Astrocyte of the hippocampus (primary cell): ENCODE measurements at regions not wholly inside any gene's neighbourhood (a gene's known extent, or its start where the extent isn't known, plus 50 kb on each side); places are given as distances from the start of the nearest gene placed in this dataset.

ENCODE experiments used
- DNase-seq: peaks from one replicate; pipeline ENCODE4 v3.0.0; 2011; ENCODE audit warnings: low read depth, low spot score

DNA sequence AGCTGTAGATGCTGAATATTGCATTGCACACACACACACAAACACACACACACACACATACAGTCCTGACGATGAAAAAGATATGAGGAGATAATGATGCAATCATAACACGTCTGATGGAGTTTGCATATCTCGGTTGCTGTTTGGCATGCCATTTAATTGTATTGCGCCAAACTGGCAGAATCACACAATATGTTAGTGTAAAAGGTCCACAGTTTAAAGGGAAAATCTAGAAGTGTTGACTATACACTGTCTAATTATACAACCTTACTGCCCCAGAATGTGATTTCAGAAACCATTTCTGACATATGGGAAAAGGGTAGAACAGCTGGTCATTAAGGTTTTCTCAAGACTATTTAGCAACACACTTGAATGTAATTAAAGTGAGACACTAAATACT is 123.7 kb upstream of the PROX1 start:
- DNase-seq = no peak

DNA sequence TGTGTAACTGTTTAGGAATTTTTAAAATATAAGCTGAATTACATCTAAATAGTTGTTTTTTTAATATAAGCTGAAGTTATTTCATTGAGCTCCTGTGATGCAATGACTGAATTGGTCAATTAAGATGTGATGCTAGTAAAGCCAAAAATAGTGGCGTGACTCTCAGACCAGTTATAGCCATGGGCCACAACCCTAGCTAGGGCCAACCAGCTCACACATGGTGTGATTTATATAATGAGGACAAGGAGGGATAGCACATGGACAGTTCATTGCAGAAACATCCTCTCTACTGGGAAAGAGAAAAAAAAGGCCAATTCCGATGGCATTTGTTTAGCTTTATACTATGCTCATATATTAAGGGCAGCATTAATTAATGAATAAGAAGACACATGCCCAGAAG is 119.3 kb upstream of the PROX1 start:
- DNase-seq = no peak

DNA sequence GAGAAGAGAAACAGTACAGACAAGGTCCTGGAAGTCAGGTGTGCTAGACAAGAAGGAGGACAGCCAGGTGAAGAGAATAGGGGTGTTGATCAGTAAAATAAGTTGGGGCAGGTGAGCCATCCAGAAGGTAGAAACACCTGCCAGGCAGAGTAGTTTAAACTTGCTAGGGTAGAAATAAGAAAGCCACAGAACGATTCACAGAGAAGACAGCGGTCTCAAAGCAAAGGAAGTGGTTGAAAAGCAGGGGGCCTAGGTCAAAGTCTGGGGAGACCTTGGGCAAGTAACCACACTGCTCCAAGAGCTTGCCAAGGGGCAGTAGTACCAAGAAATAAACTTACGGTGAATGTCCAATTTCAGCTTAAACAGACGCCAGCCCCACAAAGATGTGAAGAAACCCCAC is 116.6 kb upstream of the PROX1 start:
- DNase-seq = no peak

DNA sequence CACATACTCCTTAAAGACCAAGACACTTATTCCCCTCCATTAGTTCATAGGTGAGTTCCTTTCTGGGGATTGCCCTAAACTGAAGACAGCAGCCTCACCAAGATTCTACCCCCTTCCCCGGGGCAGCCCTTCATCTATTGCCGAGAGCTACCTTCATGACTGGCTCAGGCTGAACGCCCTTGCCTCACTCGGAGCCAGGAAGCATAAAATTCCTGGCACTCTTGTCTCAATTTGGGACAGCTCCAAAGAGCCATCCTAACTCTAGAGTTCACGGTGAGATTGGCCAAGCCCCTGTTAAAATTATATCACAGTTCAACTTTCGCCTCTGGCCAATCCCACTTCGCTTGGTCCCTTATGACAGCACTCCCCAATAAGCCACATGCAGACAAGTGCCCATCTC is 113.0 kb upstream of the PROX1 start:
- no peak for DNase-seq

DNA sequence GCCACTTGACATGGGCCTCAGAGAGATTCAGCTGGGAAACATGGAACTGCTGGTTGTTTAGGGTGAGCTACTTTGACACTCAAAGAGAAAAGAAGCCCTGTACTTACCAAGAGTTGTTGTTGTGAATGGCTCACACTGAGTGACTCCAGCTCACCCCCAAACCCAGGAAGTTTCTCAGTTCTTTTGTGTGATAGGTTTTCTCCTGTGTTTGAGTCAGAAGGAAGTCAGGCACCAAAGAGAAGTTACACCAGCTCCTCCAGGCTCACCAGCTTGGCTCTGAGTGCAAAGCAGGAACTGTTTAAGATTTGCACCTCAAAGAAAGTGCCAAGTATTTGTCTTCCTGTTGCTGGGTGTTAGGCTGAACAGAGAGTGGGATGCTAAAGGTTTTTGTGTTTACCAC is 111.2 kb upstream of the PROX1 start:
- no peak for DNase-seq

DNA sequence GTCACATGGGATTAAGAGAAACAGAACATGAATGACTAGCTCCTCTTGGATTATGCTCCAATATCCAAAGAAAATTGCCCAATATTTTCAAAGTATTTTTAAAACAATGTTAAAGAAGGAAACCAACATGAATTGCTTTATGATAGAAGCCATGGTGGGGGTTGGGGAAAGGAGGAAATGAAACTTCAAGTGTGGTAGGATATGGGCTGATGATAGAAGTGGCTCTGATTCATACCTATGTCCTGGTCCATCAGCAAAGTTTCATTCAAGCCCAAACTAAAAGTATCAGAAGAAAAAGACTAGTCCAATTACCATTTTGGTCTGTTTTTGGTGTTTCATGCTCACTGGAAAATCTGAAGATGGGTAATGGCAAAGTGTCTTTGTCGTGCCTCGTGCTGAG is 104.2 kb upstream of the PROX1 start:
- no peak for DNase-seq

DNA sequence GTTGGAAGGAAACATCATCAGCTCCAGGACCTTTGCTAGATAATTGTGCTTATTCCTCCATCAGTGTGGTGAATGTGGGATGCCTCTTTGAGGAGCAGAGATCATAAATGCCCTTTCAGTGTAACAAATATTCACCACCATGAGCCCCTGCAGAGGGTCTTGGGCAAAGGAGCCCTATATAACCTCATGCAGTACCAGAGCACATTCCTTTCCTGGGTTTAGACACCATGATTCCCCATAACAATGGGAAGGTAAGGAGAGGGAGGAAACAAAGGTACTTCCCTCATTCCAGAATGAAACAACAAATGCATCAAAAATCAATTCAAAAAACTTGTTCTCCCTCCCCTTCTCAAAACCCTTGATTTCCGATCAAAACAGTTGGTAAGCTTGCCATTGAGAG is 103.4 kb upstream of the PROX1 start:
- DNase-seq = no peak

DNA sequence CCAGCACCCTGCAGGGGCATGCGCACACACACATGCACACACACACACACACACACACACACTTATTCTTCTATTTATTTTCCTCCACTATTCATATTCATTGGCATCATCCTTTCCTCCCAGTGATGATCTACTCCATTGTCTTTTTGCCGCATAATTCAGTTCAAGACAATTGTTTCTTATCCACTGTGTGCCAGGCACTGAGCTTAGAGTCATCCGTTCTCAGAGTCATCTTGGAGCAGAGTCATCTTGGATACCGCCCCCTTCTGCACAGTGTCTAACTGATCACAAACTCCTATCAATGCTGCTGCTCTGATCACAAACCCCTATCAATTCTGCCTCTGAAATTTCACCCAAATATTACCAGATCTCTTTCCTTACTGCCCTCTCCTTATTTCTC is 102.8 kb upstream of the PROX1 start:
- DNase-seq = no peak

DNA sequence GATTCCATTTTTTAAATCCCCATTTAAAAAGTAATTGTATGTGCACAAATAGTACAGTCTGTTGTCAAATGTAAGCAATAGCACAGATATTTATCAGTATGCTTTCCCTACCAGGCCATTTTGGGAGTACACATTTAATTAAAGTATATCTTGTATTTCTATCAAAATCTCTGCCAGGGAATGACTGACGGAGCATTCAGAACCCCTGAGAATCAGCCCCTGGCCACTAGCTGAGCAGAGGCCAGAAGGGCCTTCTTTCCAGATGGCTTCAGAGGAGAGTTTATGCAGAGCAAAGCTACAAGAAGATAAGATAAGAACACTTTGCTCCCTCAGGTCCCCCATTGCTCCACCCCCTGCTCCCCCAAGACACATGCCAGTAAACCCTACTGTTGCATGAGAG is 99.9 kb upstream of the PROX1 start:
- DNase-seq = no peak

DNA sequence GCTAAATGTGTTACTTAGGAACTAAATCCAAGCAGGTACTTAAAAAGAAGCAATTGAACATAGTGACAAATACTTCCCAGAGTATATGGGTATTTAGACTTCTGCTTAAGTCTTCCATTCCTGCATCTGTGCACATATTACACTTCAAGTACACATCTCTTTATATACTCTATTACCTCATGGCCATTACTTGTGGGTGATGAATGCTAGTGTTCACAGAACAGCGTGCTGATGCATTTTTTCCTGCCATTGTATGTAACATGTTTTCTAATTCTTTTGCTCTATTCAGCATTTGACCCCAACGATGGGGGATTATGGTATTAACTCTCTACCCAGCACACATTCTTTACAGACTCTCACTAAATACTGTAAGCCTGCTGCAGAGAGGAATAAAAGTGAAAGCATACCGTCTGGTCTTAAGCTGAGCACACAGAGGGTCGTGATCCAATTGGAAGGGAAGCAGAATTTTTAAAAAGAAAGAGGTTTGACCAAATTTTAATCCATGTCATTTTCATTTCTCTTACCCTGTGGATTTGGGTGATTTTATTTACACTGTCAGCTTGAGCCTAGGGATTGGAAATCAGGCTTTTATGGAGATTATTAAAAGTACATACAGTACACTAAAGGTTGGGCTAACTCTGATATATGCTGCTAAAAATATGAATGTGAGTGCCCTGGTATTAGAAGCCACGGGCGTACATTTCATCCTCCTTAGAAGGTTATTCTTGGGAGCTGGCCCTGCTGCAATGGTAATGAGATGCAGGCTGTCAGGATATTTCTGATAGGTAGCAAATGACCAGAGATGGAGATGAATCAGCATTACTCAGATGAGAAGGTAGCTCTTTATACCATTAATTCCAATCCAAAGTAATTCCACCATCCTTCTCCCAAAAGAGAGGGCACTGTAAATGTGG is 95.5 kb upstream of the PROX1 start:
- DNase-seq = no peak

DNA sequence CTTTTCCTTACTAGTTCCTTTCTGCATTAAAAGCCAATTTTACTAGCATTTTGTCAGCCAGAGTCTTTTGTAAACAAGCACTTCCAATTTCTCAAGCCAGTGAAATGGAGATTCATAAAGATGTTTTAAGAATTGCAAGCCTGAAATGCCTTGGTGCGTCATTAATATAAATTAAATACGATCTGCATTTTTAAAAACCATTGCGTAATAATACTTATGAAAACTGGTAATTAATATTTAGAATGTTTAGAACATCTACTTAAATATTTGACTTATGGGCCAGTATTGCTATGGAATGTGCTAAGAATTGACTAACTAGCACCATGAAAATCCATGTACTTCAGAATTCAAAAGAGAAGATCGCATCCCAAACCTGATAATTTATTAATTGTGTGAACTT is 89.1 kb upstream of the PROX1 start:
- no peak for DNase-seq

DNA sequence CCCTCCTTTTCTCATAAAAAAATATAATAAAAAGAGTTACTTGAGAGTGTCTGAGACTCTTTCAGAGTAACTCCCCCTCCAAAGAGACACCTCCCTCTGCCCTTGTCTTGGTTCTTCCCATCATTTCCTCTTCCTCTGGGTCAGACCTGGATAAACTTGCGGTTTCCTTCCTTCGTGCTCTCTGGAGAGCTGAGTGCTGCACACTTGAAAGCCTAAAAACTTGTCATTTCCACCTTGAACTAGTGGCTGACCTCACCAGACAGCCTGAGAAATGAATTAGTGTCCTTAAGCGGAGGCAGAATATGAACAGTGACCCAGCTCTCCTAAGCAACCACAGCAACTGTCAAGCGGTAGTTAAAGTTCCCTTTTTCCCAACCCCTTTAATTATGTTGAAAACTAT is 88.4 kb upstream of the PROX1 start:
- no peak for DNase-seq

DNA sequence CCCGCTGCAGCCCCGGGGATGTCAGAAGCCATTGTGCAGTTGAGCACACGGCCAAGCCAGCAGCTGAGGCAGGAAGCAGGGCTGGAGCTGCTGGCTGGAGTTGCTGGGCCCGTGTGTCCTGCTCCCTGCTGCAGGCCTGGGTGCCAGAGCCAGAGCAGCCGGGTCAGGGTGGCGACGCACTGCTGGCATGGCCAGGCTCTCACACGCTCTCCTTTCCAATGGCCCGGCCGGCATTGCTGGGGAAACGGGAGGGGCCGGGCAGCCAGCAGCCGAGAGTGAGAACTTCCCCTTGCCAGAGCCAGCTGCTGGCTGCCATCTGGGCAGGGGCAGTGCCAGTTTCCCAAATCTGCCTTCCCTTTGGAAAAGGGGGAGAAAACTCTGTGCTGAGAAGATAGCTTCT is 82.4 kb upstream of the PROX1 start:
- DNase-seq = no peak

DNA sequence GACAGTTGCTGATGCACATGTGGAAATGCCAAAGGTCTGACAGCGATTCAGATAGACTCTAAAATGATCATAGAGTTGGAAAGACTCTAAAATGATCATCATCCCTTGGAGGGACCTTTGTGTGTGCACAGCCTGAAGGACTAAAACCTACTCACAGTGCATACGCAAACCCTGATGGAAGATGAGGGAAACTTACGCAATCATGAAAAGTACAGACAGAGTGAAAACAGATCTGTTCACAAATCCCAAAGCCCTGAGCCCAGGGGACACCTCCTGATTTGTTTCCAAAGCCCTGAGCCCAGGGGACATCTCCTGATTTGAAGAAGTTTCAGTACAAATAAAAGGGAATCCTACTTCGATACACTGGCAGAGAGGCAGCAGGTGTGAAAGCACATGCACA is 79.3 kb upstream of the PROX1 start:
- DNase-seq = no peak

DNA sequence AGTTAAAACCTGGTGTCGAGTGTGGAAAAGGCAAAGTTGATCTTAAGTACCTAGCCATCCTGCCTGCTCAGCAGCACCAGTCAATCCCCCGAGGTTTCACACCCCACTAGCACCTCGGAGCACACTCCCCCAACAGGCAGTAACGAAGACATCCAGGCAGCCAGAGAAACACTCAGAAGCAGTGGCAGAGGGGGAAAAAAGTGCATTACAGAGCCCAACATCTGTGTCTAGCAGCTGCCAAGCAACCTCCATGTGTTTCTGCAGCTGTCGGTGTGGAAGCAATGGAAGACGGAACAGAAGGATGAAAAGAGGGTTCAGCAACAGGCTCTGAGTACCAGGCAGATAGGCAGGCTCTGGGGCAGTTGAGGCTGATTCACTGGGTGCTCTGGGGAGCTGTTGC is 73.4 kb upstream of the PROX1 start:
- no peak for DNase-seq

DNA sequence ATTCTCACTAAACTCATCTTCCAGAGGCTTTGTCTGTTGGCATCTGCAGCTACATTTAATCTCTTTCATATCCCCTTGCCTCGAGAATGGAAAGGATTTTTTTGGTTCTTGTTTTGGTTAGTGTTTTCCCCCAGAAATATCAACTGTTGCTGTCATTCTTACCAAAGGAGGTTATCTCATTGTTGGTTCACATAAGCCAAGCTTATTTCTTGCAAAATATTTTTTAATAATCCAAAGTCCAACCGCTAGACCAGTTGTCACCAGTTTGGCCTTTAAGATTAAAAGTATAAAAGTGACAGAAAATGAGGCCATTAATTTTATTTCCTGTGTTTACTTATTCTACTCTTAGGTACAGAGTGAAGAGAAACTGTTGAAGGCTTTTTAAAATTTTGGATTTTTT is 66.5 kb upstream of the PROX1 start:
- DNase-seq = no peak

DNA sequence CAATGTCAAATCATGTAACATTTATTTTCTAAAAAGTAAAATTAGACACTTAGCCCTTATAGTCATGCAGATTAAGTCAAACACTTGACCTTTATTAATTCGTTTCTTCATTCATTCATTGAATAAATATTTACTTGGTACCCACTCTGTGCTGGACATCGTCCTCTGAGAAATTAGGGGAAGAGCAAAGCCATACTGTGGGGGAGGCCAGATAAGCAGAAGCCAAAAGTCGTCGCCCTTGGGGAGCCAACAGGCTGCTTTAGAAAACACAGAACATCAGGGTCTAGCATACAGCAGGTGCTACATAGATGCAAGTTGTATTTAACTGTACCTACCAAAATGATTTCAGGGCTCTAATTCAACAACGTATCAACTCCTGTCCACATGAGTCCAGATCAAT is 66.1 kb upstream of the PROX1 start:
- no peak for DNase-seq

DNA sequence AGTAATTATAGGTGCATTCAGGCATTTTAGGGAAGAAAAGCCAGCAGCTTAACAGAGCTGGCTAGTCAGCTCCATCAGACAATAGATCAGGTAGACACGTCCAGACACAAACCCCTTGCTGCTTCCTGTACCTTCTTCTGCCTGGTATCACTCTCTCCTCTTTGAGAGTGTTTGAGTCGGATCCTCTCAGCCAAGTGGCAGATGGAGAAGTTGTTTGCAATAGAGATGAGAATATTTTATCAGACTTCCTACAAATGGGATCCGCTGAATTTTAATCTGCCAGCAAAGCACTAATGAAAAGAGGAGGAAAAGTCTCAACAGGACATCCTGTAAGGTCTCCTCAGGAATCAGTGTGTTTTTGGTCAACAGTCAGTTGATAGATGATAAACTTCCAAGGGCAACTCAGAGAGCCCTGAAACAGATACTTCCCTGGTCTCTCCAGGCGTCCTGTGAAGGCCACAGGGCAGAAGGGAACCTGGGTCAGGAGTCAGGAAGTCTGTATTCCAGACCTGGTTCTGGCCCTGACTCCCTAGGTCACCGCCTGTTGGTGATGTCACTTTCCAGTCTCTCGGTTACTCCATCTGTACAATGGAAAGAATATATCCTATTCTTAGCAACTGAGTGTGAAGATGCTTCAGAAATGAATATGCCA is 62.1 kb upstream of the PROX1 start:
- no peak for DNase-seq

DNA sequence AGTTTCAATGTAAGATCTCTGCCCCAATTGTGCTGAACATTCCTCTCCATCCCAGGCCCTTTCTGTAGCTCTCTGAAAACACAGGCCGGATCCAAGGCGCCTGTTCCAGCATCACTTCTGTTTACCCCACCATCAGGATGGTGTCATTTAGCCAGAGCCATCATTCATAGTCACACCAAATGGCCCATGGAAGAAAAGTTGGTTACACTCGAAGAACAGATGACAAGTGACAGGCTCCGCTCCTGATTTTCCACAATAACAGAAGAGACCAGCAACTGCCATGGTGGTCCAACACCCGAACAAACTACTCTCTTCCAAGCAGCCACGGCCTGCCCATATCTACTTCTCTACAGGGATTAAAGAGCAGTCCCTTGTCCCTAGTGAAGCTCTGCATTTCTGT is 59.9 kb upstream of the PROX1 start:
- no peak for DNase-seq

DNA sequence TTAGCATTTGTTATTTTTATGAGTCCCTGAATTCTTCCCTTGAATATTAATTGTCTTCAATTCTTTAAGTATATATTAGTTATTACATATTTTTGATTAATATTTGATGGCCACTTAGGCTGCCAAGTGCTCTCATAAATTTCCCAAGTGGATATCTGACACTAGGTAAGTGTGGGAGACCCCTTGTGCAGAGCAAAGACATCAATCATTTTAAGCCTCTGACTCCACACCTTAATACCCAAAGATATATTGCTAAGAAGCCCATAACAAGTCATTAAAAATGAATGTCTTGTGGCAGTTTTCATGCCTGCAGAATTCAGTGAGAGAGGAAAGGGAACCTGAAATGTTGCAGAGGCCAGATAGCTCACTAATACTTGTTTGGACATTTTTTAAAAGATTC is 58.4 kb upstream of the PROX1 start:
- DNase-seq = no peak

DNA sequence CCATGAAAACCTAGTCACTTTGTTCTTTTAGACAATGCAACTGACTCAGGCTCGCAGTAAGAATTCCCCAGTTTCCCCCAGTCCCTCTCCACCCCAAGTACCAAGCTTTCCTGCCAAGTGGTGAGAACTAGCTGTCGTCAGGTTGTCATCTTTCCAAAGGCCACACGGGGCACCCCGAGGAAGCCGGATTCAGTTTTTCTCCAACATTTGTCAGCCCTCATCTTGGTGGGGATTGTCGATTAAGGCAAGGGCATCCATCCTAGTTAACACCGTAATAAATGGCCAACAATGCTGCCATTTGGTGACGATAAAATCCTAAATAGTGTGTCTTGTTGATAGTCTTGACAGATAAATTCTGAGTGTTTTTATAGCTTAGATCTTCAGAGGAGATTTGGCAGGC is 55.9 kb upstream of the PROX1 start:
- DNase-seq = no peak

DNA sequence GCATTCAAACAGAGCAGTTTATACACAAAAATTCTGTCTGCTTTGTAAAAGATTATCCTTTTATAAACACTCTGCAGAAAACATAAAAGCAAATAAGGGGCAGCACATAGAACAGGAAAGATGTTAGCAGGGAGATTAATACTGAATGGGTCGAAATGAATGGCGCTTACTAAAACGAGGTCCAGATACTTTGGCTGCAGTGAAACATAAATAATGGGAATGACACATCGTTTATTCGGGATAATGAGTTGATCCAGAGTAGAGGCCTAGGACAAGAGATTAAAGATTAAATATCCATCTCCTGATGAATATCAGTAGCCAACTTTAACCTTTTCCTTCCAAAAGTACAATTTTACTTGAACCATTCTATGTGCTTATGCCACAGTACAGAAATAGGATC is 54.4 kb upstream of the PROX1 start:
- peak; percentile 3 for DNase-seq

DNA sequence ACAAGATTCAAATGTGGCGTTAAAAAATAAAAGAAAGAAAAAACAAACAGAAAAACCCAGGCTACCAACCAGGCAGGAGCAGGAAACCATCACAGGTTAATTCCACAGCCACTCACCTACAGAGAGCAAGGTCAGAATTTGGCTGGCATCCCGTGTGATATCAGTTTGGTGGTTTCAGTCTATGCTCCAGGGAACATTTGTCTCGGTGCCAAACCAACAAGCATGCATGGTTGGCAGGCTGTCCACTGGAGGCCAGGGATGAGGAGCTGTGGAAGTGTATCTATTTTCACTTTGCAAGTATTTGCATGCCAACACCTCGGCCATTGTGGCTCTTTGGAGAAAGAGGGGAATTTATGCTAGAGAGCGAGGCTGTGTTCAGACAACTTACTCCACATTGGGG is 53.1 kb upstream of the PROX1 start:
- DNase-seq = peak; percentile 95

DNA sequence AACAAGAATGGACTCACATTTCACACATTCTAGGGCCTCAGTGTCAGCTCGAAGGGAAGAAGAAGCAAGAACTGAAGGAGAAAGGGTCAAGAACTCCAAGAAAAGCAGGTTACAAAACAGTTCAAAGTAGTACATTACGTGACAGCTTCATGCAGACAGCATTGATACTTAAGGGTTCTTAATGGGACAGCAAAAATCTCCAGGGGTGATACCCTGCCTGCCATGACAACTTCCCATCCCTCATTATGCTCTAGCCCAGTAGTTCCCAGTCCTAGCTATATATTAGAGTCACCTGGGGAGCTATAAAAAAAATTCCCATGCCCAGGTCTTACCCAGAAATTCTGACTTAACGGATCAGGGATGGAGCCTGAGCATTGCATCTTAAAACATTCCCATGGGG is 51.2 kb upstream of the PROX1 start:
- DNase-seq = no peak
